ENCODE measurements at regions not wholly inside any gene's neighbourhood (a gene's known extent, or its start where the extent isn't known, plus 50 kb on each side); places are given as distances from the start of the nearest gene placed in this dataset.

DNA sequence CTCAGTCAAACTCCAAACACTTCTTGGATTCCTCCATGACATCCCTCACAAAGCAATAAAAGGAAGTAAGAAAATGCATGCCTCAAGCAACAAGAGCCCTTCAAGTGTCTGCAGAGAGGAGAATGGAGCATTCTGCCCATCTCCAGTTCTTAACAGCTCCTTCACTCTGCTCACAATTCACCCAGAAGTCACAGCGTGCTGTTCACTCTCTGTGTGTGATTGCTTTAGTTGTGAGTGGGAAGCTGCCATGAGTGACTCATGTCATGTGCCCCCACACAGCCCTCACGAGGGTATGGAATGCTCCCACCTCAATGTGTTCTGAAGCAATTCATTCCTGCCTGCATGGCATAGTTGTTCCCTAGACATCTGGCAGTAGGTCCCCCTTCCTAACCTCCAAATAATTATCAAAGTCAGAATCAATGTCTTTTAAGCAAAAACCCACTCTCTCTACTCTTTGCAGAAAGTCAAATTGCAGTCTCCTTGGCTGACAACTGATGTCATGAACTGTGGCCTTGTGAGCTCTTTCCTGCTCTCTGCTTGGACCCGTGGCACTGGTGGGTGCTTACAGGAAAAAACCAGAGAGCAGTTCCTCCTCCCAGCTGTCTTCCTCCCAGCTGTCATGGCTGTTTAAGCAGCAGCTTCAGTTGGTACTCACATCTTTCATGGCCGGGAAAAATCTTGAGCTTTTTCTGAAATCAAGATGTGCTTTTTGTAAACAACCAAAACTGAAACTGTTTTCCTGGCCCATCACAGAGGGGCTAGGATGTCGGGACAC, 112.1 kb upstream of the SPON1 start:
- no peaks in the 10 kb centered on the region for H3K36me3 ChIP-seq (replicated peaks)
- no peaks in the 10 kb centered on the region for H3K4me1 ChIP-seq
- in situ Hi-C loops (cut with MboI; ENCODE audit: low sequenced_read_pairs) = no loop called here
- DNase-seq (ENCODE audit: low spot score in 2 of 2) = no peak
- peaks cover 5% of the 10 kb centered on the region; the same call in 1 of the 2 replicates for H3K27me3 ChIP-seq (ENCODE audit: low read depth)
- no peaks in the 10 kb centered on the region for H3K9me3 ChIP-seq
- no peak overlapping the region for H3K4me3 ChIP-seq

DNA sequence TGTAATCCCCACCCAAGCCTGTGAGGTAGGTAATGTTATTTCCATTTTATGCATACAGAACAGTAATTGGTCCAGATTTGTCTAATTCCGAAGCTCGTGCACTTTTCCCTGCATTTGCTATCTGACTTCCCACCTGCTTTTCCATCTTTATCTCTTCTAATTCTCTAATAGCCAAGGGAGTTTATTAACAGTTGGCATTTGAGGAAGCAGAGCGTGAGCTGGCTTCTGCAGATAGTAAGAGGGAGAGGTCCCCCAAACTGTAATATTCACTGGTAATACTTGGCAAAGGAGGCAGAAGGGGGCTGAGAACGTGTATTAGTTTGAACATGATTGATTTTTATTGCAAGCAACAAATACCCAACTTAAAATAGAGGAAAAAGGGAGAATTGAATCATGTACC, 110.8 kb upstream of the SPON1 start:
- Histone ChIP-seq H3K27me3 (ENCODE audit: low read depth) (peaks cover 5% of the 10 kb centered on the region; the same call in 1 of the 2 replicates), H3K4me3 (no peak overlapping the region), H3K9me3 (no peaks in the 10 kb centered on the region), H3K36me3 (replicated peaks) (no peaks in the 10 kb centered on the region), H3K4me1 (no peaks in the 10 kb centered on the region)
- in situ Hi-C loops (cut with MboI; ENCODE audit: low sequenced_read_pairs) = no loop called here
- DNase-seq (ENCODE audit: low spot score in 2 of 2) = no peak

DNA sequence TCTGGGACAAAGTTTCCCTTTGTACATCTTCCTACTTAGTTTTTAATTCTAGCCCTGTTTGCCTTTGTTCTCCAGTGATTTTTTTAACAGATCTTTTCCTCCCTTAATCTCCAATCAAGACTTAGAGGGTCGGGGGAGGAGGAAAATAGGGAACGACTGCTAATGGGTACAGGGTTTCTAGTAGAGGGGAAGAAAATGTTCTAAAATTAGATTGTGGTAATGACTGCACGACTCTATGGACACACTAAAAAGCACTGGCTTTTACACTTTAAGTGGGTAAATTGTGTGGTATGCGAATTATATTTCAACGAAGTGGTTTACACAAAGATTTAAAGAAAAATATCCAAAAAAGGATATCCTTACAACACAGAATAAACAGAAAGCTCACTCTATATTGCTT, 110.0 kb upstream of the SPON1 start:
- Histone ChIP-seq H3K9me3 (no peaks in the 10 kb centered on the region), H3K36me3 (replicated peaks) (no peaks in the 10 kb centered on the region), H3K4me1 (no peaks in the 10 kb centered on the region), H3K27me3 (ENCODE audit: low read depth) (peaks cover 5% of the 10 kb centered on the region; the same call in 1 of the 2 replicates), H3K4me3 (no peak overlapping the region)
- in situ Hi-C loops (cut with MboI; ENCODE audit: low sequenced_read_pairs) = no loop called here
- no peak for DNase-seq (ENCODE audit: low spot score in 2 of 2)

DNA sequence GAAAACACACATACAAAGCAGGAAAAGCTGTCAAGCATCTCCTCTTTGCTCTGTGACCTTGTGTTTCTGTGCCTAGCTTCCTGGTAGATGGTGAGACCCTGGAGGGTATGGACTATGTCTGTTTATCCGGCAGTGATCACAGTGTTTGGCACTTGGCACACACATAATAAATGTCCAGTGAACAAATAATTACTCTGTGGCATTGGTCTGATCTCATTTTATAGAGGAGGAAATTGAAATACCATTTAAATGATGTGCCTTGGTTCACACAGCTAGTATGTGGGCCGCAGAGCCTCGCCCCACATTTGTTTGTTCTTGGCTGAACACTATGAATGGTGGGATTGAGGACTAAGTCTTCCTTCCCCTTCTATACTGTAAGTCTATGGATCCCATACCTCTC, 104.7 kb upstream of the SPON1 start:
- Histone ChIP-seq H3K9me3 (no peaks in the 10 kb centered on the region), H3K4me3 (no peak overlapping the region), H3K36me3 (replicated peaks) (no peaks in the 10 kb centered on the region), H3K4me1 (no peaks in the 10 kb centered on the region), H3K27me3 (ENCODE audit: low read depth) (no peaks in the 10 kb centered on the region)
- in situ Hi-C loops (cut with MboI; ENCODE audit: low sequenced_read_pairs) = no loop called here
- DNase-seq (ENCODE audit: low spot score in 2 of 2) = no peak

GRCh38 chr11:13859892-13860291, 102.6 kb upstream of the SPON1 start:
- H3K4me1 ChIP-seq = no peaks in the 10 kb centered on the region
- in situ Hi-C loops (cut with MboI; ENCODE audit: low sequenced_read_pairs) = no loop called here
- H3K27me3 ChIP-seq (ENCODE audit: low read depth) = no peaks in the 10 kb centered on the region
- no peaks in the 10 kb centered on the region for H3K36me3 ChIP-seq (replicated peaks)
- no peak overlapping the region for H3K4me3 ChIP-seq
- no peaks in the 10 kb centered on the region for H3K9me3 ChIP-seq
- DNase-seq (ENCODE audit: low spot score in 2 of 2) = no peak

GRCh38 chr11:13861411-13861810, 101.1 kb upstream of the SPON1 start:
- no peaks in the 10 kb centered on the region for H3K27me3 ChIP-seq (ENCODE audit: low read depth)
- no peak for DNase-seq (ENCODE audit: low spot score in 2 of 2)
- H3K4me3 ChIP-seq = no peak overlapping the region
- no peaks in the 10 kb centered on the region for H3K9me3 ChIP-seq
- no peaks in the 10 kb centered on the region for H3K4me1 ChIP-seq
- H3K36me3 ChIP-seq (replicated peaks) = no peaks in the 10 kb centered on the region
- in situ Hi-C loops (cut with MboI; ENCODE audit: low sequenced_read_pairs) = no loop called here

GRCh38 chr11:13862845-13863392, 99.6 kb upstream of the SPON1 start:
- Histone ChIP-seq H3K36me3 (replicated peaks) (no peaks in the 10 kb centered on the region), H3K9me3 (no peaks in the 10 kb centered on the region), H3K4me1 (no peaks in the 10 kb centered on the region), H3K4me3 (no peak overlapping the region), H3K27me3 (ENCODE audit: low read depth) (no peaks in the 10 kb centered on the region)
- no peak for DNase-seq (ENCODE audit: low spot score in 2 of 2)
- in situ Hi-C loops (cut with MboI; ENCODE audit: low sequenced_read_pairs) = no loop called here

- DNase-seq (ENCODE audit: low spot score in 2 of 2) = no peak
- Histone ChIP-seq H3K36me3 (replicated peaks) (no peaks in the 10 kb centered on the region), H3K9me3 (no peaks in the 10 kb centered on the region), H3K27me3 (ENCODE audit: low read depth) (0 out of 2 replicates have a peak, but pooled peaks cover 2% of the 10 kb centered on the region), H3K4me3 (no peak overlapping the region), H3K4me1 (no peaks in the 10 kb centered on the region)
- in situ Hi-C loops (cut with MboI; ENCODE audit: low sequenced_read_pairs) = no loop called here
Observed at GRCh38 chr11:13868710-13869397, 93.7 kb upstream of the SPON1 start.

GRCh38 chr11:13869398-13869886, 93.1 kb upstream of the SPON1 start:
- Histone ChIP-seq H3K9me3 (no peaks in the 10 kb centered on the region), H3K27me3 (ENCODE audit: low read depth) (0 out of 2 replicates have a peak, but pooled peaks cover 2% of the 10 kb centered on the region), H3K36me3 (replicated peaks) (no peaks in the 10 kb centered on the region), H3K4me1 (no peaks in the 10 kb centered on the region), H3K4me3 (no peak overlapping the region)
- no peak for DNase-seq (ENCODE audit: low spot score in 2 of 2)
- in situ Hi-C loops (cut with MboI; ENCODE audit: low sequenced_read_pairs) = no loop called here

DNA sequence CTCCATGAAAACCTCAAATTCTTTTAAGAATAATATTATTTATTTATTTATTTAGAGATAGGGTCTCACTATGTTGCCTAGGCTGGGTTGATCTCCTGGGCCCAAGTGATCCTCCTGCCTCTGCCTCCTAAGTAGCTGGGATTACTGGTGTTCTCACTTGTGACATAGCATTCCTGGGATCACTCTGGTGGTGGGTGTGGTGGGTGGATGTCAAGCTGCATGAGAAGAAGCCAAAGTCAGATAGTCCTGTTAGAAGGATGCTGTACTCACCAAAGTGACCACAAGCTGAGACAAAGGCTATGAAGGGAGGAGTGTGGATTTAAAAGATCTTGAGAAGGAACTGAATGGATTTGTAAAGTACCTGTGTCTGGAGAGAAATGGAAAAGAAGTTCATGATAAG, 87.9 kb upstream of the SPON1 start:
- Histone ChIP-seq H3K36me3 (replicated peaks) (no peaks in the 10 kb centered on the region), H3K27me3 (ENCODE audit: low read depth) (no peaks in the 10 kb centered on the region), H3K4me1 (no peaks in the 10 kb centered on the region), H3K4me3 (no peak overlapping the region), H3K9me3 (no peaks in the 10 kb centered on the region)
- in situ Hi-C loops (cut with MboI; ENCODE audit: low sequenced_read_pairs) = no loop called here
- DNase-seq (ENCODE audit: low spot score in 2 of 2) = no peak

DNA sequence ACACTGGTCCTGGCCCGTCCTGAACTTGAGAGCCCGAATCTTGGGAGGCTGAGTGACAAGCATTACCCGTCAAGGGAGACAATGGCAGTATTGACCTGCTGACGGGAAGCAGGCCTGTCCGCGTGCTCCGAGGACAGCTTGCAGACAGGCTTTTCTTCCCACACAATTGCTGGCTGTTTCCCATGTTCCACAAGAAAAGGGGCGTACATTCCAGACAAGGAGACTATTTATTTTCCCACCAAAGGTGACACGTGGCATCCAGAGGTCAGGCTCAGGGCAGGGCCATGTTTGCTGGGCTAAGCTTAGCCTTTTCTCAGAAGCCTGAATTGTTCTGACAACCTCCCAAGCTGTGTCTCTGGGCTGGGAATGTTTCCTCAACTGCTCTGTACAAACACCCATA, 86.9 kb upstream of the SPON1 start:
- no peak for DNase-seq (ENCODE audit: low spot score in 2 of 2)
- Histone ChIP-seq H3K4me1 (no peaks in the 10 kb centered on the region), H3K9me3 (no peaks in the 10 kb centered on the region), H3K27me3 (ENCODE audit: low read depth) (no peaks in the 10 kb centered on the region), H3K36me3 (replicated peaks) (no peaks in the 10 kb centered on the region), H3K4me3 (no peak overlapping the region)
- in situ Hi-C loops (cut with MboI; ENCODE audit: low sequenced_read_pairs) = no loop called here

DNA sequence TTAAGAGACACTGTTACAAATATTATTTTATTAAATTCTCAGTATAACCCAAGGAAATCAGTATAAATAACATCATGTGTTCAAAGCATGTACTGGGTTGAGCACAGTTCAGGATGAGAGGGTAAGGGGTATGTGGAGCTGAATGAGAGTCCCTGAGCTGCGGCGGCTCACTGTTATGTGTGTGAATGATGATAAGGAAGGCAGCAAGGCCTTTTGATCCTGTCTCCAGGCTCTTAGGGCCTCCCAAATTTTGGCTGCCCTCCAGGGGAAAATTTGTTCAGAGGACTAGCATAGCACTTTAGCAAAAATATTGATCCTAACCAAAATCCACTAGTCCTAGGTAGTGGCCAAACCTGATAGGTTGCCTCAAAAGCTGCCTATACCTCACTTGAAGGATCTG, 86.1 kb upstream of the SPON1 start:
- H3K4me3 ChIP-seq = no peak overlapping the region
- in situ Hi-C loops (cut with MboI; ENCODE audit: low sequenced_read_pairs) = no loop called here

GRCh38 chr11:13878077-13878476, 84.4 kb upstream of the SPON1 start:
- H3K9me3 ChIP-seq = no peaks in the 10 kb centered on the region
- H3K36me3 ChIP-seq (replicated peaks) = no peaks in the 10 kb centered on the region
- in situ Hi-C loops (cut with MboI; ENCODE audit: low sequenced_read_pairs) = no loop called here
- no peaks in the 10 kb centered on the region for H3K27me3 ChIP-seq (ENCODE audit: low read depth)
- H3K4me3 ChIP-seq = no peak overlapping the region
- H3K4me1 ChIP-seq = no peaks in the 10 kb centered on the region
- no peak for DNase-seq (ENCODE audit: low spot score in 2 of 2)

More for the DNA sequence above, 86.1 kb upstream of the SPON1 start:
- H3K36me3 ChIP-seq (replicated peaks) = no peaks in the 10 kb centered on the region
- no peaks in the 10 kb centered on the region for H3K27me3 ChIP-seq (ENCODE audit: low read depth)
- DNase-seq (ENCODE audit: low spot score in 2 of 2) = no peak
- no peaks in the 10 kb centered on the region for H3K9me3 ChIP-seq
- no peaks in the 10 kb centered on the region for H3K4me1 ChIP-seq

- Histone ChIP-seq H3K9me3 (no peaks in the 10 kb centered on the region), H3K4me1 (no peaks in the 10 kb centered on the region), H3K4me3 (no peak overlapping the region), H3K27me3 (ENCODE audit: low read depth) (no peaks in the 10 kb centered on the region), H3K36me3 (replicated peaks) (no peaks in the 10 kb centered on the region)
- in situ Hi-C loops (cut with MboI; ENCODE audit: low sequenced_read_pairs) = no loop called here
- no peak for DNase-seq (ENCODE audit: low spot score in 2 of 2)
Observed at GRCh38 chr11:13880634-13881033, 81.9 kb upstream of the SPON1 start.

Data from HAP-1 (cell line).